Tibial nerve (tissue), 3 donors: ENCODE measurements at regions not wholly inside any gene's neighbourhood (a gene's known extent, or its start where the extent isn't known, plus 50 kb on each side); places are given as distances from the start of the nearest gene placed in this dataset.

Source experiments
- POLR2A ChIP-seq, 2 donors: fragments of 450-650 bp; IDR thresholded peaks; one replicate each; pipeline ENCODE4 v1.6.1; 2017; ENCODE audit warnings: antibody characterized with exemption in 2 of 2, mild to moderate bottlenecking in 2 of 2, moderate library complexity in 2 of 2
- TF ChIP-seq, protein P1 (sequence below), 5 experiments: fragments of 200-600 bp in 3 of 5; fragments of 450-650 bp in 2 of 5; sonication (generic) in 3 of 5; IDR thresholded peaks; one replicate each; pipeline ENCODE4 v1.5.1; 2016 to 2019; ENCODE audit warnings: antibody characterized with exemption in 5 of 5, mild to moderate bottlenecking in 3 of 5, moderate library complexity in 2 of 5

DNA sequence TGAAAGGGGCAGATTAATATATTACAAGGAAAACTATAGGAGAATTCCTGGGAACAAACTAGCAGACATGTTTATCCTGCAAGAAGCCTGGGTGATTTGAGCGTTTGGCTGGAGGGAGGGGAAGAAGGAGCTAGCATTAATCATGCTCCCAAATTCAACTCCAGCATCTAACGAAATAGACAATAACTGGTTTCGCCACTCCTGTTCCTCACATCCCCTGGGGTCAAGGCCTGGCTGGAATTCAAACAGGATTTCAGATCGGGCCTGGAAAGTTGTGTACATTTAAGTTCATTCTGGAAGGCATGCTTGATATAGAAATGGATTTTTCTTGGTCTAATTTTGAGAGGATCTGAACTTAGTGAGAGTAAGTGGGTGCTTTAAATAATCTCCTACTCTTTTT, 126.1 kb upstream of the CTAGE1 start:
- TF ChIP-seq, protein P1, sequence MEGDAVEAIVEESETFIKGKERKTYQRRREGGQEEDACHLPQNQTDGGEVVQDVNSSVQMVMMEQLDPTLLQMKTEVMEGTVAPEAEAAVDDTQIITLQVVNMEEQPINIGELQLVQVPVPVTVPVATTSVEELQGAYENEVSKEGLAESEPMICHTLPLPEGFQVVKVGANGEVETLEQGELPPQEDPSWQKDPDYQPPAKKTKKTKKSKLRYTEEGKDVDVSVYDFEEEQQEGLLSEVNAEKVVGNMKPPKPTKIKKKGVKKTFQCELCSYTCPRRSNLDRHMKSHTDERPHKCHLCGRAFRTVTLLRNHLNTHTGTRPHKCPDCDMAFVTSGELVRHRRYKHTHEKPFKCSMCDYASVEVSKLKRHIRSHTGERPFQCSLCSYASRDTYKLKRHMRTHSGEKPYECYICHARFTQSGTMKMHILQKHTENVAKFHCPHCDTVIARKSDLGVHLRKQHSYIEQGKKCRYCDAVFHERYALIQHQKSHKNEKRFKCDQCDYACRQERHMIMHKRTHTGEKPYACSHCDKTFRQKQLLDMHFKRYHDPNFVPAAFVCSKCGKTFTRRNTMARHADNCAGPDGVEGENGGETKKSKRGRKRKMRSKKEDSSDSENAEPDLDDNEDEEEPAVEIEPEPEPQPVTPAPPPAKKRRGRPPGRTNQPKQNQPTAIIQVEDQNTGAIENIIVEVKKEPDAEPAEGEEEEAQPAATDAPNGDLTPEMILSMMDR (IDR thresholded peaks at IDR 0.05) = no peak
- TF ChIP-seq POLR2A (IDR thresholded peaks at IDR 0.05) = no peak
